HEK293 (cell line): ENCODE measurements at regions not wholly inside any gene's neighbourhood (a gene's known extent, or its start where the extent isn't known, plus 50 kb on each side); places are given as distances from the start of the nearest gene placed in this dataset.

ENCODE experiments used
- CTCF ChIP-seq: fragments of 450-650 bp; formaldehyde crosslinking; IDR thresholded peaks from 2 replicates; pipeline ENCODE4 v1.5.1; 2016; ENCODE audit warnings: missing biosample characterization, missing genetic modification characterization
- HOXC10 ChIP-seq: sonication (generic); formaldehyde crosslinking; IDR thresholded peaks from 2 replicates; pipeline ENCODE4 v1.8.1; 2023; ENCODE audit warnings: mild to moderate bottlenecking, missing genetic modification reagents
- MYNN ChIP-seq: fragments of 450-650 bp; formaldehyde crosslinking; IDR thresholded peaks from 2 replicates; pipeline ENCODE4 v1.5.1; 2016; ENCODE audit warnings: missing biosample characterization, missing genetic modification characterization, borderline replicate concordance
- ZFP3 ChIP-seq: fragments of 450-650 bp; formaldehyde crosslinking; IDR thresholded peaks from 2 replicates; pipeline ENCODE4 v1.5.1; 2016; ENCODE audit warnings: low read depth, missing biosample characterization, missing genetic modification characterization

- TF ChIP-seq CTCF (tag by site-specific recombination), result no peak
- no peak for TF ChIP-seq HOXC10 (CRISPR knock-in tag)
- no peak for TF ChIP-seq MYNN (tag by site-specific recombination)
- no peak for TF ChIP-seq ZFP3 (tag by site-specific recombination)
Observed at GRCh38 chr5:143665866-143666265, 146.1 kb upstream of the HMHB1 start.
